H1 (cell line): ENCODE measurements at regions not wholly inside any gene's neighbourhood (a gene's known extent, or its start where the extent isn't known, plus 50 kb on each side); places are given as distances from the start of the nearest gene placed in this dataset.

ENCODE experiments used
- CTCF ChIA-PET: fragments of 300-600 bp; sonication (Branson Sonifier 250); formaldehyde crosslinking; loops from one replicate; lab custom pipeline; 2021; ENCODE audit not compliant: partially characterized antibody; lab: Charles Lee
- POLR2A ChIA-PET: fragments of 300-600 bp; sonication (Branson Sonifier 250); formaldehyde crosslinking; loops from one replicate; lab custom pipeline; 2021; ENCODE audit warnings: inconsistent platforms; ENCODE audit not compliant: partially characterized antibody; lab: Charles Lee
- DNase-seq, 2 experiments: peaks; one replicate each; pipeline versions ENCODE4 v3.0.0 to v3.0.0-alpha.2; 2010 to 2022; ENCODE audit warnings: low spot score in 2 of 2, low read depth in 1 of 2, mixed read lengths in 1 of 2
- FAIRE-seq: peaks from 2 replicates; lab custom pipeline; 2011; peaks lifted over from hg19 to GRCh38; lab: Jason Lieb, UNC
- H2AFZ ChIP-seq: 2 replicates; pipeline ENCODE4 v1.8.1; 2012; ENCODE audit warnings: low read length, inconsistent platforms
- H2AK5ac ChIP-seq: 2 replicates; pipeline ENCODE4 v1.6.1; 2013; ENCODE audit warnings: low read depth, low read length
- H2BK120ac ChIP-seq: replicated peaks from 2 replicates; pipeline ENCODE3; 2013; ENCODE audit warnings: low read depth, low read length, inconsistent platforms
- H2BK12ac ChIP-seq: 2 replicates; pipeline ENCODE4 v1.6.1; 2013; ENCODE audit warnings: low read depth, low read length
- H2BK15ac ChIP-seq: 2 replicates; pipeline ENCODE4 v1.6.1; 2013; ENCODE audit warnings: low read length
- H2BK20ac ChIP-seq: 2 replicates; pipeline ENCODE4 v1.6.1; 2013; ENCODE audit warnings: low read length
- H2BK5ac ChIP-seq: 2 replicates; pipeline ENCODE4 v1.6.1; 2013; ENCODE audit warnings: low read depth, low read length
- H3K14ac ChIP-seq: 2 replicates; pipeline ENCODE4 v1.6.1; 2013; ENCODE audit warnings: inconsistent platforms; ENCODE audit not compliant: insufficient read length
- H3K18ac ChIP-seq: 2 replicates; pipeline ENCODE4 v1.6.1; 2013; ENCODE audit warnings: low read length; ENCODE audit errors: extremely low read depth
- H3K23ac ChIP-seq: 2 replicates; pipeline ENCODE4 v1.6.1; 2013; ENCODE audit warnings: inconsistent platforms; ENCODE audit not compliant: insufficient read length
- H3K23me2 ChIP-seq: 2 replicates; pipeline ENCODE4 v1.6.1; 2013; ENCODE audit warnings: low read depth, low read length
- H3K27ac ChIP-seq: 2 replicates; pipeline ENCODE4 v1.6.1; 2011; ENCODE audit warnings: low read depth, low read length, inconsistent platforms
- H3K27me3 ChIP-seq, 4 experiments: replicated peaks in 1 of 4; 1 replicate in 1 of 4; 2 replicates in 3 of 4; pipeline versions ENCODE4 v1.6.1 to v1.8.1; 2011 to 2013; ENCODE audit warnings: low read length in 3 of 4, mild to moderate bottlenecking in 3 of 4, inconsistent platforms in 2 of 4, mixed read lengths in 2 of 4, moderate library complexity in 1 of 4; ENCODE audit not compliant: control insufficient read depth in 3 of 4, insufficient read depth in 3 of 4; ENCODE audit errors: extremely low read depth in 1 of 4
- H3K36me3 ChIP-seq, 4 experiments: 2 replicates each; pipeline versions ENCODE4 v1.6.1 to v1.8.1; 2011 to 2013; ENCODE audit warnings: mild to moderate bottlenecking in 4 of 4, low read length in 3 of 4, moderate library complexity in 2 of 4, control low read depth in 1 of 4, inconsistent platforms in 1 of 4; ENCODE audit not compliant: insufficient read depth in 4 of 4, control insufficient read depth in 2 of 4
- H3K4ac ChIP-seq: replicated peaks from 2 replicates; pipeline ENCODE3; 2013; ENCODE audit warnings: low read length, low read depth, mixed read lengths, inconsistent platforms; ENCODE audit not compliant: insufficient read length
- H3K4me1 ChIP-seq, 4 experiments: replicated peaks in 1 of 4; 1 replicate in 1 of 4; 2 replicates in 3 of 4; pipeline versions ENCODE4 v1.6.1 to v1.8.1; 2011 to 2013; ENCODE audit warnings: low read length in 3 of 4, inconsistent platforms in 2 of 4, mixed read lengths in 1 of 4; ENCODE audit not compliant: insufficient read depth in 4 of 4, control insufficient read depth in 3 of 4
- H3K4me2 ChIP-seq, 2 experiments: 2 replicates each; pipeline versions ENCODE4 v1.6.1 to v1.8.1; 2011 to 2013; ENCODE audit warnings: low read depth in 2 of 2, low read length in 2 of 2, control low read depth in 1 of 2, inconsistent platforms in 1 of 2, mild to moderate bottlenecking in 1 of 2; ENCODE audit not compliant: insufficient read depth in 1 of 2
- H3K4me3 ChIP-seq, 4 experiments: fragments of 200-600, 300-600 bp in 1 of 4; sonication (generic), shearing (Covaris generic), sonication (Bioruptor Twin) in 1 of 4; 2 replicates each; pipeline versions ENCODE4 v1.5.1 to v1.8.1; 2011 to 2016; ENCODE audit warnings: low read length in 4 of 4, low read depth in 3 of 4, control low read depth in 2 of 4, inconsistent platforms in 2 of 4, mild to moderate bottlenecking in 2 of 4, mixed read lengths in 1 of 4, moderate library complexity in 1 of 4; ENCODE audit not compliant: insufficient read depth in 2 of 4; ENCODE audit errors: extremely low read depth in 1 of 4
- H3K56ac ChIP-seq: replicated peaks from 2 replicates; pipeline ENCODE3; 2013; ENCODE audit warnings: low read depth, mild to moderate bottlenecking, mixed read lengths, low read length, inconsistent platforms; ENCODE audit not compliant: insufficient read length
- H3K79me1 ChIP-seq: 2 replicates; pipeline ENCODE4 v1.6.1; 2013; ENCODE audit warnings: low read depth, low read length, control low read depth
- H3K79me2 ChIP-seq, 2 experiments: 2 replicates each; pipeline versions ENCODE4 v1.6.1 to v1.8.1; 2012 to 2013; ENCODE audit warnings: low read length in 2 of 2, mild to moderate bottlenecking in 2 of 2, inconsistent platforms in 1 of 2; ENCODE audit not compliant: insufficient read depth in 2 of 2, control insufficient read depth in 1 of 2
- H3K9ac ChIP-seq, 4 experiments: replicated peaks in 1 of 4; 1 replicate in 1 of 4; 2 replicates in 3 of 4; pipeline versions ENCODE4 v1.6.1 to v1.8.1; 2011 to 2013; ENCODE audit warnings: low read depth in 3 of 4, low read length in 3 of 4, control low read depth in 2 of 4, mild to moderate bottlenecking in 2 of 4, moderate library complexity in 2 of 4, inconsistent platforms in 1 of 4; ENCODE audit errors: extremely low read depth in 1 of 4
- H3K9me3 ChIP-seq, 2 experiments: 2 replicates each; pipeline versions ENCODE4 v1.6.1 to v1.8.1; 2012 to 2013; ENCODE audit warnings: mild to moderate bottlenecking in 2 of 2, moderate library complexity in 2 of 2, control low read depth in 1 of 2, inconsistent platforms in 1 of 2, low read depth in 1 of 2, low read length in 1 of 2, mixed read lengths in 1 of 2; ENCODE audit not compliant: insufficient read depth in 2 of 2
- H4K20me1 ChIP-seq, 2 experiments: replicated peaks in 1 of 2; 2 replicates each; pipeline versions ENCODE3 to v1.8.1; 2011 to 2013; ENCODE audit warnings: inconsistent platforms in 2 of 2, low read length in 2 of 2, mild to moderate bottlenecking in 1 of 2; ENCODE audit not compliant: insufficient read depth in 2 of 2, control insufficient read depth in 1 of 2
- H4K5ac ChIP-seq: 2 replicates; pipeline ENCODE4 v1.6.1; 2013; ENCODE audit warnings: low read length, low read depth, mixed read lengths, inconsistent platforms; ENCODE audit not compliant: insufficient read length
- H4K8ac ChIP-seq: 2 replicates; pipeline ENCODE4 v1.8.0; 2013; ENCODE audit warnings: mild to moderate bottlenecking, moderate library complexity, low read length, inconsistent platforms; ENCODE audit not compliant: insufficient read depth; ENCODE audit errors: extremely low read depth
- H4K91ac ChIP-seq: replicated peaks from 2 replicates; pipeline ENCODE3; 2013; ENCODE audit warnings: low read length, mixed read lengths, inconsistent platforms; ENCODE audit not compliant: insufficient read length
- BACH1 ChIP-seq: IDR thresholded peaks from 2 replicates; pipeline ENCODE4 v1.6.1; 2012; ENCODE audit warnings: low read length, improper control_type of control experiment
- CEBPB ChIP-seq: IDR thresholded peaks from 2 replicates; pipeline ENCODE4 v1.6.1; 2012; ENCODE audit warnings: low read depth, low read length
- CHD2 ChIP-seq: IDR thresholded peaks from 2 replicates; pipeline ENCODE4 v1.6.1; 2012; ENCODE audit warnings: low read length, improper control_type of control experiment
- CREB1 ChIP-seq: IDR thresholded peaks from 2 replicates; pipeline ENCODE4 v1.6.1; 2012; ENCODE audit warnings: inconsistent platforms
- GABPA ChIP-seq: IDR thresholded peaks from 2 replicates; pipeline ENCODE4 v1.6.1; 2011; ENCODE audit warnings: mild to moderate bottlenecking, low read length, moderate library complexity, borderline replicate concordance; ENCODE audit not compliant: insufficient read depth
- HDAC2 ChIP-seq, 2 experiments: fragments of 300-600 bp in 1 of 2; sonication (generic) in 1 of 2; IDR thresholded peaks; 2 replicates each; pipeline ENCODE4 v1.6.1; 2011 to 2012; ENCODE audit warnings: low read depth in 2 of 2, low read length in 2 of 2, mild to moderate bottlenecking in 2 of 2, moderate library complexity in 2 of 2, borderline replicate concordance in 1 of 2, inconsistent platforms in 1 of 2
- MAFK ChIP-seq: IDR thresholded peaks from 2 replicates; pipeline ENCODE4 v1.6.1; 2012; ENCODE audit warnings: low read depth, mild to moderate bottlenecking, improper control_type of control experiment, low read length
- RFX5 ChIP-seq: IDR thresholded peaks from 2 replicates; pipeline ENCODE4 v1.6.1; 2011; ENCODE audit warnings: low read depth, low read length, improper control_type of control experiment, borderline replicate concordance
- SIN3A ChIP-seq, 2 experiments: IDR thresholded peaks in 1 of 2; conservative IDR thresholded peaks in 1 of 2; 2 replicates each; pipeline ENCODE4 v1.6.1; 2011 to 2012; ENCODE audit warnings: low read length in 2 of 2, improper control_type of control experiment in 1 of 2, low read depth in 1 of 2, mild to moderate bottlenecking in 1 of 2
- SIX5 ChIP-seq: IDR thresholded peaks from 2 replicates; pipeline ENCODE4 v1.6.1; 2011; ENCODE audit warnings: mild to moderate bottlenecking, low read depth, low read length
- SP4 ChIP-seq: IDR thresholded peaks from 2 replicates; pipeline ENCODE4 v1.6.1; 2012; ENCODE audit warnings: low read length, inconsistent platforms
- TBP ChIP-seq: IDR thresholded peaks from 2 replicates; pipeline ENCODE4 v1.6.1; 2011; ENCODE audit warnings: low read depth, low read length, improper control_type of control experiment
- WGBS, 2 experiments: shearing (Covaris generic) in 1 of 2; methylation state at CpG; one replicate each; pipeline versions ENCODE4 v1.1.6 to v1.1.7; 2013 to 2015; ENCODE audit warnings: low lambda C conversion rate in 2 of 2, mixed read lengths in 2 of 2, inconsistent platforms in 1 of 2, low coverage in 1 of 2, missing lambda C conversion rate in 1 of 2; ENCODE audit not compliant: insufficient replicate concordance in 2 of 2, insufficient coverage in 1 of 2, insufficient read length in 1 of 2; ENCODE audit errors: extremely low coverage in 1 of 2, missing lambda C conversion rate in 1 of 2; 5-methylcytosine and 5-hydroxymethylcytosine counted together
- TF ChIP-seq, protein P1 (sequence below): IDR thresholded peaks from 2 replicates; pipeline ENCODE4 v1.6.1; 2012; ENCODE audit warnings: inconsistent platforms

DNA sequence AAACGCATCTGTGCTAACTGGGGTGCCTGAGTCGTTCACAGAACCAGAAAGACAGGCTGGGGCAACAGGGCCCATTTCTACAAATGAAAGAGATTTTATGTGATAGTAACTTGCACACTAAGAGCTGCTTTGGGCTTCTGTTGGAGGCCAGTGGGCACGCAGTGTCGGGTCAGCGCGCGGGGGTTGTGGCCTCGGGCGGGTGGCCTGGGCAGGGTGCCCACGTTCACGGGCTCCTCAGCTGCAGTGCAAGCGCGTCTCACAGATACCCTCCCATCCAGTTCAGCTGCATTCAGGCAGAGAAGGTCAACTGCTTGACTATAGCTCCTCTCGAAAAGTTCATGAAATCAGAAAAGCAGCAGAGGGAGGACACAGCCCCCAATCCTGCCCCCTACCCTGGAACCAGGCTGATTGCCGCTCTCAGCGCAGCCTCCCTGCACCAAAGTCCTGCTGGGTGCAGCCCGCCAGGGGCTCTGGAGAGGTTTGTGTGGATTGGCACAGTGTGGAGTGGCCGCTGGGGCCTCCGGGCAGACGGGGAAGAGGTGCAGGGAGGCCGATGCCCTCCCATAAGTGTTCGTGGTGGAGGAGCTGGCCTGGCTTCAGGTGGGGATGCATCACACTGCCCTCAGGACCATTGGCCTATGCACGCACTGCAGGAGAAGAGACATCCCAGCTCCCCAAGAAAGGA lies 582.8 kb downstream of the TCERG1L start:
- WGBS, 2 experiments = 95% methylated on average over 23 of the region's 23 CpGs; no CpG with 5 or more reads in 1 of the 2 experiments
- Histone ChIP-seq H3K23me2 (no peaks in the 10 kb centered on the region), H2AFZ (no peak overlapping the region), H3K4ac (no peak overlapping the region), H3K27ac (no peak overlapping the region), H2BK20ac (no peak overlapping the region), H3K9me3 (peaks cover 0 to 4% of the 10 kb centered on the region in 2 experiments; a peak in 1 of 4 replicates), H3K27me3 (no peaks in the 10 kb centered on the region), H2BK12ac (no peak overlapping the region), H3K4me2 (no peak overlapping the region), H2BK120ac (no peak overlapping the region), H2BK5ac (no peak overlapping the region), H3K18ac (no peak overlapping the region), H3K23ac (no peak overlapping the region), H3K56ac (no peak overlapping the region), H2AK5ac (no peak overlapping the region), H4K20me1 (no peaks in the 10 kb centered on the region), H3K79me1 (no peaks in the 10 kb centered on the region), H3K4me3 (no peak overlapping the region), H3K14ac (no peak overlapping the region), H3K36me3 (no peaks in the 10 kb centered on the region), H3K4me1 (no peaks in the 10 kb centered on the region), H3K9ac (no peak overlapping the region), H3K79me2 (no peaks in the 10 kb centered on the region), H4K5ac (no peak overlapping the region), H4K8ac (no peak overlapping the region; the same call in 1 of the 2 replicates), H2BK15ac (no peak overlapping the region), H4K91ac (no peak overlapping the region)
- POLR2A ChIA-PET = interaction anchor here (0.6 kb wide), 1 partner anchor 18 kb away, joined by 3 read pairs; no protein-coding TSS in a partner anchor
- FAIRE-seq (no peak), DNase-seq (no peak)
- CTCF ChIA-PET = interaction anchor here (1.3 to 1.4 kb wide), 3 partner anchors 21 to 351 kb away, joined by 4 to 9 read pairs (median 4); no protein-coding TSS in a partner anchor
- TF ChIP-seq MAFK (no peak), SP4 (no peak), SIN3A (conservative IDR thresholded peaks at IDR 0.05 in 1 of 2, IDR thresholded peaks at IDR 0.05 in 1 of 2; ENCODE audit: low read depth in 1 of 2, low read length in 2 of 2) (no peak), RFX5 (no peak), CHD2 (no peak), SIX5 (no peak), CEBPB (no peak), GABPA (no peak), CREB1 (no peak), BACH1 (no peak), TBP (no peak), HDAC2 (IDR thresholded peaks at IDR 0.05; ENCODE audit: borderline replicate concordance in 1 of 2, low read depth in 2 of 2, low read length in 2 of 2) (no peak)
- TF ChIP-seq, protein P1, sequence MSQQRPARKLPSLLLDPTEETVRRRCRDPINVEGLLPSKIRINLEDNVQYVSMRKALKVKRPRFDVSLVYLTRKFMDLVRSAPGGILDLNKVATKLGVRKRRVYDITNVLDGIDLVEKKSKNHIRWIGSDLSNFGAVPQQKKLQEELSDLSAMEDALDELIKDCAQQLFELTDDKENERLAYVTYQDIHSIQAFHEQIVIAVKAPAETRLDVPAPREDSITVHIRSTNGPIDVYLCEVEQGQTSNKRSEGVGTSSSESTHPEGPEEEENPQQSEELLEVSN = no peak
